Neural progenitor cell (in vitro differentiated cells): ENCODE measurements at regions not wholly inside any gene's neighbourhood (a gene's known extent, or its start where the extent isn't known, plus 50 kb on each side); places are given as distances from the start of the nearest gene placed in this dataset.

Experiments used
- CTCF ChIP-seq: fragments of 200-600 bp; sonication (generic); IDR thresholded peaks from 2 replicates; pipeline ENCODE4 v1.5.1; 2017; ENCODE audit warnings: antibody characterized with exemption, mild to moderate bottlenecking
- EZH2 ChIP-seq: fragments of 200-600 bp; sonication (generic); IDR thresholded peaks from 2 replicates; pipeline ENCODE4 v1.6.1; 2017; ENCODE audit warnings: antibody characterized with exemption, mild to moderate bottlenecking, moderate library complexity

- TF ChIP-seq EZH2: no peak
- peak; percentile 25 for TF ChIP-seq CTCF
Observed at GRCh38 chr3:160617636-160618035, 52.3 kb upstream of the KPNA4 start.
